Pancreas (tissue), 10 donors: ENCODE measurements at regions not wholly inside any gene's neighbourhood (a gene's known extent, or its start where the extent isn't known, plus 50 kb on each side); places are given as distances from the start of the nearest gene placed in this dataset.

Experiments
- ATAC-seq, 4 donors: fragments of 200-7000 bp; cut with Tn5 transposase; one replicate each; pipeline versions ENCODE4 v1.8.0 to v1.9.1; 2020; ENCODE audit warnings: mild to moderate bottlenecking in 4 of 4, moderate library complexity in 4 of 4
- DNase-seq, 6 donors: peaks; one replicate each; pipeline ENCODE4 v3.0.0-alpha.2; 2020
- FAIRE-seq: peaks from 2 replicates; lab custom pipeline; 2012; peaks lifted over from hg19 to GRCh38; lab: Jason Lieb, UNC
- H3K27ac ChIP-seq, 4 donors: fragments of 200-600 bp; sonication (generic); 1 replicate in 3 of 4; 2 replicates in 1 of 4; pipeline versions ENCODE4 v1.5.0 to v1.8.0; 2020
- H3K27me3 ChIP-seq, 4 donors: fragments of 200-600 bp; one replicate each; pipeline ENCODE4 v1.8.0; 2021
- H3K36me3 ChIP-seq, 3 donors: fragments of 200-600 bp; sonication (generic) in 1 of 3; one replicate each; pipeline versions ENCODE4 v1.5.0 to v1.8.0; 2020 to 2021
- H3K4me1 ChIP-seq, 3 donors: fragments of 200-600 bp; one replicate each; pipeline ENCODE4 v1.8.0; 2021
- H3K4me3 ChIP-seq, 4 donors: fragments of 200-600 bp; sonication (generic) in 2 of 4; one replicate each; pipeline versions ENCODE4 v1.5.0 to v1.8.0; 2020 to 2021
- H3K9me3 ChIP-seq, 4 donors: fragments of 200-600 bp; one replicate each; pipeline ENCODE4 v1.8.0; 2021
- WGBS, 2 donors: extraction: QIAGEN DNeasy Blood & Tissue Kit; methylation state at CpG; one replicate each; pipeline ENCODE4 v1.1.7; 2013; 5-methylcytosine and 5-hydroxymethylcytosine counted together
- intact Hi-C, 3 donors: fragments of 100-400 bp; cut with DNase I; formaldehyde crosslinking; loops; one replicate each; pipeline versions ENCODE4 v1.11.1 to v1.14.2; 2022
- TF ChIP-seq, protein P1 (sequence below), 4 donors: fragments of 200-600 bp; sonication (generic) in 3 of 4; IDR thresholded peaks; one replicate each; pipeline versions ENCODE4 v1.5.0 to v1.8.0; 2021; ENCODE audit warnings: antibody characterized with exemption in 4 of 4
- donor health status: healthy with polysubstance abuse.
- donor health status: DM: no; HTN: no; CAD: no; lungs with moderate emphysema.
- donor health status: DM: no; HTN: no; CAD: no.
- donor health status: control.
- donor health status: control.
- donor health status: Bipolar disorder and iron deficiency.
- donor health status: DM: yes; HTN: yes; CAD: no.
- donor health status: DM: no; HTN: no; CAD: no.
- donor health status: DM: no; HTN: no; CAD: no.
- donor health status: DM: yes; HTN: yes; CAD: no.

DNA sequence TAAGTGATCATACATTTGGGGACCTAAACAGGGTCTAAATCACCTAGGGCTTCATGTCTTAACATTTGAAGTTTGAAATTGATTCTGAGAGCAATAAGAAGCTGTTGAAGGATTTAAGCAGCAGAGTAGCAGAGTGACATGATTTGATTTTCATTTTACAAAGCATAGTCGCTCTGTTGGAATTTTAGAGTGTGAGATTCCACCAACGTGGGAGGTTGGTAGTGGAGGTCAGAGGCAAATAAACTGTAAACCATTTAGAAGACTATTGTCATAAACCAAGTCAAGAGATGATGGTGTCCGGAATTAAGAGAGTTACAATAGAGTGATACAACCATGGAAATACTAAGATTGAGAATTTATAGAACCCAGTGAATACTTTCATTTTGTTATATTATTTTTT is 52.7 kb upstream of the ZDHHC17 start:
- TF ChIP-seq, protein P1, sequence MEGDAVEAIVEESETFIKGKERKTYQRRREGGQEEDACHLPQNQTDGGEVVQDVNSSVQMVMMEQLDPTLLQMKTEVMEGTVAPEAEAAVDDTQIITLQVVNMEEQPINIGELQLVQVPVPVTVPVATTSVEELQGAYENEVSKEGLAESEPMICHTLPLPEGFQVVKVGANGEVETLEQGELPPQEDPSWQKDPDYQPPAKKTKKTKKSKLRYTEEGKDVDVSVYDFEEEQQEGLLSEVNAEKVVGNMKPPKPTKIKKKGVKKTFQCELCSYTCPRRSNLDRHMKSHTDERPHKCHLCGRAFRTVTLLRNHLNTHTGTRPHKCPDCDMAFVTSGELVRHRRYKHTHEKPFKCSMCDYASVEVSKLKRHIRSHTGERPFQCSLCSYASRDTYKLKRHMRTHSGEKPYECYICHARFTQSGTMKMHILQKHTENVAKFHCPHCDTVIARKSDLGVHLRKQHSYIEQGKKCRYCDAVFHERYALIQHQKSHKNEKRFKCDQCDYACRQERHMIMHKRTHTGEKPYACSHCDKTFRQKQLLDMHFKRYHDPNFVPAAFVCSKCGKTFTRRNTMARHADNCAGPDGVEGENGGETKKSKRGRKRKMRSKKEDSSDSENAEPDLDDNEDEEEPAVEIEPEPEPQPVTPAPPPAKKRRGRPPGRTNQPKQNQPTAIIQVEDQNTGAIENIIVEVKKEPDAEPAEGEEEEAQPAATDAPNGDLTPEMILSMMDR (IDR thresholded peaks at IDR 0.05): no peak
- 71 to 81% methylated on average over 3 of the region's 3 CpGs for WGBS, 2 donors
- H3K27ac ChIP-seq: no peak overlapping the region
- no peak for FAIRE-seq
- H3K27me3 ChIP-seq: no peaks in the 10 kb centered on the region
- DNase-seq: no peak
- H3K4me1 ChIP-seq: no peaks in the 10 kb centered on the region
- no peaks in the 10 kb centered on the region for H3K9me3 ChIP-seq
- ATAC-seq: no peak
- no peaks in the 10 kb centered on the region for H3K36me3 ChIP-seq
- no peak overlapping the region for H3K4me3 ChIP-seq
- intact Hi-C loops: no loop called here

DNA sequence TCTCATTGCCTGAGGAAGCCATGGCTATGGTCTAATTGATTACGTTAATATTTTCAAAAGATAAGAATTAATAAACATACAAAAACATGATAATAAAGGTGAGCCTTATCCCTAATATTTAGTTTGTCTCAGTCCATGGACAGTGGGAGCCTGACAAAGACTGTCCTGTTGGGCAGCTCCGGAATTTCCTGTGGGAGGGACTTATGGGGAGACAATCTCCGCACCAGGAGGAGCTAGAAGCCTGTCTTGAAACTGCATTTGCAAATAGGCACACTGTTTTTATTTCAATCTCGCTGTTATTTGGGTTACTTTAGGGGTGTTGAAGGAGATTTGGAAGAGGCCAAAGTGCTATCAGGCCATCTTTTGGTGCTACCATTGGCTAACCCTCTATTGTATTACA is 50.8 kb upstream of the ZDHHC17 start:
- intact Hi-C loops: no loop called here
- WGBS, 2 donors: 57 to 70% methylated on average over 4 of the region's 4 CpGs
- Histone ChIP-seq H3K27ac (no peak overlapping the region), H3K9me3 (no peaks in the 10 kb centered on the region), H3K27me3 (no peaks in the 10 kb centered on the region), H3K4me1 (no peaks in the 10 kb centered on the region), H3K4me3 (no peak overlapping the region), H3K36me3 (no peaks in the 10 kb centered on the region)
- no peak for FAIRE-seq
- no peak for ATAC-seq
- DNase-seq: no peak
- TF ChIP-seq, protein P1 (IDR thresholded peaks at IDR 0.05): no peak

DNA sequence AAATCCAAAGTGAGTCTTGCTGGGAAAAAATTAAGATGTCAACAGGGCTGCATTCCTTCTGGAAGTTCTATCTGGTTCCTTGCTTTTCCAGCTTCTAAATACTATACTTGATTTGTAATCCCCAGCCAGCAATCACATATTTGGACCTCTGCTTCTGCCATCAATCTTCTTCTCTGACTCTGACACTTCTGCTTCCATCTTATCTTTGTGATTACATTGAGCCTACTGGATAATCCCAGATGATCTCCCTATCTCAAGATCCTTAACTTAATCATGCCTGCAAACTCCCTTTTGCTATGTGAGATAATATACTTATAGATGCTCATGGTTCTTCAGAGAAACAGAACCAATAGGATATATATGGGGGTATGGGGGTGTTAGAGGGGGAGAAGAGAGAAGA is 49.9 kb upstream of the ZDHHC17 start:
- no peak for FAIRE-seq
- ATAC-seq: no peak
- no peak overlapping the region for H3K4me3 ChIP-seq
- no peaks in the 10 kb centered on the region for H3K4me1 ChIP-seq
- H3K9me3 ChIP-seq: no peaks in the 10 kb centered on the region
- intact Hi-C loops: no loop called here
- no peak overlapping the region for H3K27ac ChIP-seq
- H3K36me3 ChIP-seq: no peaks in the 10 kb centered on the region
- no peak for DNase-seq
- H3K27me3 ChIP-seq: no peaks in the 10 kb centered on the region
- TF ChIP-seq, protein P1 (IDR thresholded peaks at IDR 0.05): no peak
